Activated T-helper 2 cell treated with anti-CD3 and anti-CD28 coated beads, Interferon-gamma antibody, Interleukin-2, Interleukin-4, amounts not matched to agents 10 μg/mL and 5 μg/mL and 100 μg/mL, durations not matched to agents 14 hours and 24 hours and 36 hours (primary cell): ENCODE measurements at regions not wholly inside any gene's neighbourhood (a gene's known extent, or its start where the extent isn't known, plus 50 kb on each side); places are given as distances from the start of the nearest gene placed in this dataset.
A peak's percentile ranks its signal among the peaks of the same experiment; 100 is the strongest.
"Not testable (repeated sequence)": the region's sequence is repeated elsewhere in the genome, so short reads cannot be mapped to it uniquely, and the experiment has no call there.

Experiments used
- DNase-seq: peaks from one replicate; pipeline ENCODE4 v3.0.0; 2021; ENCODE audit warnings: low spot score
- H3K27ac Mint-ChIP-seq: one replicate; pipeline ENCODE4 v1.8.0; 2021; ENCODE audit warnings: mixed read lengths
- H3K27me3 Mint-ChIP-seq: one replicate; pipeline ENCODE4 v1.8.0; 2021; ENCODE audit warnings: low read depth, mixed read lengths
- H3K36me3 Mint-ChIP-seq: one replicate; pipeline ENCODE4 v1.8.0; 2021; ENCODE audit warnings: low read depth, mixed read lengths
- H3K4me1 Mint-ChIP-seq: one replicate; pipeline ENCODE4 v1.8.0; 2021; ENCODE audit warnings: low read depth, mixed read lengths
- H3K4me3 Mint-ChIP-seq: one replicate; pipeline ENCODE4 v1.8.0; 2021; ENCODE audit warnings: low read depth, mild to moderate bottlenecking, moderate library complexity, mixed read lengths
- H3K9me3 Mint-ChIP-seq: one replicate; pipeline ENCODE4 v1.8.0; 2021; ENCODE audit warnings: mixed read lengths
- intact Hi-C: fragments of 100-400 bp; cut with micrococcal nuclease; formaldehyde crosslinking; loops from one replicate; pipeline ENCODE4 v1.15.1; 2023

DNA sequence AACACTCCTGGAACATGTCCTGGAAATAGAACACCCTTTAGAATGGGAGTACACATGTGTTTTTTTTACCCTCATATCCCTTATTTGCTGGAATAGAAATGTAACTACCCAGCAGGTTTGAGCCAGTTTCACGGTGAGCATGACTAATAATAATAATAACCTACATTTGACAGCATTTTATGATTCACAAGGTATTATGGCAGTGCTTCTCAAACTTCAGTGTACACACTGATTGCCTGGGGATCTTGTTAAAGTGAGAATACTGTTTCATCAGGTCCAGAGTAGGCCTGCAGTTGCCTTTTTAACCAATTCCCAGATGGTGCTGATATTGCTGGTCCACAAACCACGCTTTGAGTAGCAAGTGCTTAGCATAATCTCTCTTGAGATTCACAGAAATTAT is 63.9 kb downstream of the NFKBIZ start:
- no peak overlapping the region for H3K27ac Mint-ChIP-seq
- peaks cover 26% of the 10 kb centered on the region for H3K27me3 Mint-ChIP-seq
- no peak for DNase-seq
- peaks cover 17% of the 10 kb centered on the region for H3K9me3 Mint-ChIP-seq
- intact Hi-C loops = no loop called here
- H3K4me3 Mint-ChIP-seq = no peak overlapping the region
- peaks cover 8% of the 10 kb centered on the region for H3K36me3 Mint-ChIP-seq
- H3K4me1 Mint-ChIP-seq = peaks cover 3% of the 10 kb centered on the region

GRCh38 chr3:101917761-101918160 is 68.4 kb downstream of the NFKBIZ start:
- intact Hi-C loops, H3K27ac Mint-ChIP-seq, DNase-seq, H3K27me3 Mint-ChIP-seq, H3K4me3 Mint-ChIP-seq: not testable (repeated sequence)
- peaks cover 30% of the 10 kb centered on the region for H3K36me3 Mint-ChIP-seq
- peaks cover 50% of the 10 kb centered on the region for H3K9me3 Mint-ChIP-seq
- peaks cover 17% of the 10 kb centered on the region for H3K4me1 Mint-ChIP-seq

DNA sequence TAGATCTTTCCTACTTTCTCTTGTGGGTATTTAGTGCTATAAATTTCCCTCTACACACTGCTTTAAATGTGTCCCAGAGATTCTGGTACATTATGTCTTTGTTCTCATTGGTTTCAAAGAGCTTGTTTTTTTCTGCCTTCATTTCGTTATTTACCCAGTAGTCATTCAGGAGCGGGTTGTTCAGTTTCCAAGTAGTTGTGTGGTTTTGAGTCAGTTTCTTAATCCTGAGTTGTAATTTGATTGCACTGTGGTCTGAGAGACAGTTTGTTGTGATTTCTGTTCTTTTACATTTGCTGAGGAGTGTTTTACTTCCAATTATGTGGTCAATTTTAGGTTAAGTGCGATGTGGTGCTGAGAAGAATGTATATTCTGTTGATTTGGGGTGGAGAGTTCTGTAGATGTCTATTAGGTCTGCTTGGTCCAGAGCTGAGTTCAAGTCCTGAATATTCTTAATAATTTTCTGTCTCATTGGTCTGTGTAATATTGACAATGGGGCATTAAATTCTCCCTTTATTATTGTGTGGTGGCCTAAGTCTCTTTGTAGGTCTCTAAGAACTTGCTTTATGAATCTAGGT is 72.9 kb downstream of the NFKBIZ start:
- not testable (repeated sequence) for H3K27me3 Mint-ChIP-seq, DNase-seq, H3K4me3 Mint-ChIP-seq
- Mint-ChIP-seq H3K36me3 (peaks cover 43% of the 10 kb centered on the region), H3K27ac (peak overlapping the region; percentile 61), H3K9me3 (peaks cover 46% of the 10 kb centered on the region), H3K4me1 (peaks cover 40% of the 10 kb centered on the region)
- intact Hi-C loops = loop anchor here (1.0 to 5.0 kb wide), 5 partner anchors 14 to 170 kb away; no protein-coding TSS in a partner anchor

DNA sequence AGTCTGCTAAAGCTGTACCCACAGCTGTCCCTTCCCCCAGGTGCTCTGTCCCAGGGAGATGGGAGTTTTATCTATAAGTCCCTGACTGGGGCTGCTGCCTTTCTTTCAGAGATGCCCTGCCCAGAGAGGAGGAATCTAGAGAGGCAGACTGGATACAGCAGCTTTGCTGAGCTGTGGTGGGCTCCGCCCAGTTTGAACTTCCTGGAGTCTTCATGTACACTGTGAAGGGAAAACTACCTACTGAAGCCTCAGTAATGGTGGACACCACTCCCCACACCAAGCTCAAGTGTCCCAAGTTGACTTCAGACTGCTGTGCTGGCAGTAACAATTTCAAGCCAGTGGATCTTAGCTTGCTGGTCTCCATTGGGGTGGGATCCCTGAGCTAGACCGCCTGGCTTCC is 75.3 kb downstream of the NFKBIZ start:
- not testable (repeated sequence) for DNase-seq, H3K4me3 Mint-ChIP-seq, H3K27me3 Mint-ChIP-seq, H3K27ac Mint-ChIP-seq
- intact Hi-C loops = loop anchor here (5.0 kb wide), 2 partner anchors 62 to 117 kb away; no protein-coding TSS in a partner anchor
- Mint-ChIP-seq H3K4me1 (peaks cover 39% of the 10 kb centered on the region), H3K36me3 (peaks cover 37% of the 10 kb centered on the region), H3K9me3 (peaks cover 32% of the 10 kb centered on the region)

DNA sequence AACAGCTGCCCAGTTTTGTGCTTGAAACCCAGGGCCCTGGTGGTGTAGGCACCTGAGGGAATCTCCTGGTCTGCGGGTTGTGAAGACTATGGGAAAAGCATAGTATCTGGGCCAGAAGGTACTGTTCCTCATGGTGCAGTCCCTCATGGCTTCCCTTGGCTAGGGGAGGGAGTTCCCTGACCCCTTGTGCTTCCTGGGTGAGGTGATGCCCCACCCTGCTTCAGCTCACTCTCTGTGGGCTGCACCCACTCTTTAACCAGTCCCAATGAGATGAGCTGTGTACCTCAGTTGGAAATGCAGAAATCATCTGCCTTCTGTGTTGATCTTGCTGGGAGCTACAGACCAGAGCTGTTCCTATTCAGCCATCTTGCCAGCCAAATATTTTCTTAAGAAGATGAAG is 75.8 kb downstream of the NFKBIZ start:
- intact Hi-C loops = not testable (repeated sequence)

GRCh38 chr3:101925564-101925963 is 76.2 kb downstream of the NFKBIZ start:
- peaks cover 3% of the 10 kb centered on the region for H3K27me3 Mint-ChIP-seq

More for the DNA sequence above, 75.8 kb downstream of the NFKBIZ start:
- H3K9me3 Mint-ChIP-seq = peaks cover 27% of the 10 kb centered on the region
- peaks cover 34% of the 10 kb centered on the region for H3K36me3 Mint-ChIP-seq
- peaks cover 39% of the 10 kb centered on the region for H3K4me1 Mint-ChIP-seq
- H3K27ac Mint-ChIP-seq = peak overlapping the region; percentile 51
- not testable (repeated sequence) for H3K4me3 Mint-ChIP-seq, DNase-seq, H3K27me3 Mint-ChIP-seq

GRCh38 chr3:101926594-101927105 is 77.3 kb downstream of the NFKBIZ start:
- Mint-ChIP-seq H3K4me1 (peaks cover 36% of the 10 kb centered on the region), H3K9me3 (peaks cover 12% of the 10 kb centered on the region), H3K36me3 (peaks cover 23% of the 10 kb centered on the region), H3K4me3 (no peak overlapping the region), H3K27me3 (peaks cover 3% of the 10 kb centered on the region), H3K27ac (no peak overlapping the region)
- no peak for DNase-seq
- intact Hi-C loops = no loop called here

More at GRCh38 chr3:101925564-101925963, 76.2 kb downstream of the NFKBIZ start:
- no peak overlapping the region for H3K4me3 Mint-ChIP-seq
- peaks cover 39% of the 10 kb centered on the region for H3K4me1 Mint-ChIP-seq
- H3K9me3 Mint-ChIP-seq = peaks cover 22% of the 10 kb centered on the region
- DNase-seq = no peak
- H3K36me3 Mint-ChIP-seq = peaks cover 30% of the 10 kb centered on the region
- intact Hi-C loops = no loop called here
- peak overlapping the region; percentile 51 for H3K27ac Mint-ChIP-seq

DNA sequence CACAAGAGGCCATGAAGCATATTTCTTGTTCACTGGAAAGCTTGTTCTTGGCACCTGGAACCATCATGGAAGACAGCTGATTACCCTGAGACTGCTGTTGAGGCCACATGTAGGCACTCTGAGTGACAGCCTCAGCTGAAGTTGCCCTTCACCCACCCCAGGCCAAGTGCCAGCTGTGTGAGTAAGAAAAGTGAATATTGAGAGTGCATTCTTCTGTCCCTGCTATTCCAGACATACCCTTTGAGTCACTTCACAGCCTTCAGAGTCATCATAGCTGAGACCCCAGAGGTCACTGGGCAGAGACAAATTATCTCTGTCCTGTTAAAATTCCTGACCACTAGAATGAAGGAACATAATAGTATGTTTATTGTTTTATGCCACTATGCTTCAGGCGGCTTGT is 79.6 kb downstream of the NFKBIZ start:
- intact Hi-C loops = no loop called here
- Mint-ChIP-seq H3K27me3 (peaks cover 11% of the 10 kb centered on the region), H3K4me1 (peaks cover 24% of the 10 kb centered on the region), H3K27ac (no peak overlapping the region), H3K4me3 (no peak overlapping the region), H3K36me3 (peaks cover 5% of the 10 kb centered on the region), H3K9me3 (no peaks in the 10 kb centered on the region)
- no peak for DNase-seq

- DNase-seq = no peak
- intact Hi-C loops = no loop called here
- no peaks in the 10 kb centered on the region for H3K36me3 Mint-ChIP-seq
- H3K27me3 Mint-ChIP-seq = peaks cover 16% of the 10 kb centered on the region
- no peak overlapping the region for H3K4me3 Mint-ChIP-seq
- H3K4me1 Mint-ChIP-seq = peaks cover 23% of the 10 kb centered on the region
- no peaks in the 10 kb centered on the region for H3K9me3 Mint-ChIP-seq
- no peak overlapping the region for H3K27ac Mint-ChIP-seq
These were observed 81.8 kb downstream of the NFKBIZ start for GRCh38 chr3:101931081-101931480.

DNA sequence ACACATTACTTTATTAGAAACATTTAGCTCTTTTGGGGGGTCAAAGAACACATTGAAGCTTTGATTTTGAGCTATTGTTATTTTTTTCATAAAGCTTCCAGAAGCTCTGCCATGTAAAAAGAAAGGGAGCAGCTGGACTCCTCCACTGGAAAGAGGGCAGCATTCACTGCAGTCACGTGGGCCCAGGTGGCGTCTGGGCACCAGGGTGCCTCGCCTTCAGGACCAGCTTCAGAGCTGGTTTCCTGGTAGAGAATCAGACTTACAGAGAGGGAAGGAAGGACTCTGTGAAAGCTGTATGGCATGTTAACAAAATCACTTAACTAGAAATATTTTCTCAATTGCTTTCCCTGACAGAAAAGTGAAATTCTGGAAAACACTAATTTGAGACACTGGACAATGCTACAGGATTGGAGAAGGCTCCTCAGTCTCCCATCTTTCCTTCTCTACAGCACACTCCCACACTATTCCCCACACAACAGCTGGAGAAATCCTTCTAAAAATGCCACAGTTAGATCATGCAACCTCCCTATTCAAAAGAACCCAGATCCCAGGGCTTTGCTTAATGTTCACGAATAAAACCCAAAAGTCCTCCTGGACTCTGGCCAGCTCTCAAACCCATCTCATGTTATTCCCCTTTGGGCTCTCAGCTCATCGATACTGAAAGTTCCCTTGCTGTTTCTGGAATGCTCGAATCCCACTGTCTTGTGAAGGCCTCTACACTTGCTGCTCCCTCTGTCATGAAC is 83.2 kb downstream of the NFKBIZ start:
- Mint-ChIP-seq H3K9me3 (no peaks in the 10 kb centered on the region), H3K4me1 (peaks cover 31% of the 10 kb centered on the region), H3K4me3 (no peak overlapping the region), H3K27ac (no peak overlapping the region), H3K36me3 (no peaks in the 10 kb centered on the region), H3K27me3 (peaks cover 16% of the 10 kb centered on the region)
- DNase-seq = no peak
- intact Hi-C loops = no loop called here

- peak overlapping the region; percentile 71 for H3K27ac Mint-ChIP-seq
- H3K27me3 Mint-ChIP-seq = peaks cover 16% of the 10 kb centered on the region
- peaks cover 33% of the 10 kb centered on the region for H3K4me1 Mint-ChIP-seq
- H3K36me3 Mint-ChIP-seq = no peaks in the 10 kb centered on the region
- no peaks in the 10 kb centered on the region for H3K9me3 Mint-ChIP-seq
- peak overlapping the region; percentile 46 for H3K4me3 Mint-ChIP-seq
- intact Hi-C loops = loop anchor here (1.0 to 5.0 kb wide), 8 partner anchors 10 to 291 kb away; no protein-coding TSS in a partner anchor
- DNase-seq = peak; percentile 18
These were observed 87.4 kb downstream of the NFKBIZ start for GRCh38 chr3:101936419-101937356.

DNA sequence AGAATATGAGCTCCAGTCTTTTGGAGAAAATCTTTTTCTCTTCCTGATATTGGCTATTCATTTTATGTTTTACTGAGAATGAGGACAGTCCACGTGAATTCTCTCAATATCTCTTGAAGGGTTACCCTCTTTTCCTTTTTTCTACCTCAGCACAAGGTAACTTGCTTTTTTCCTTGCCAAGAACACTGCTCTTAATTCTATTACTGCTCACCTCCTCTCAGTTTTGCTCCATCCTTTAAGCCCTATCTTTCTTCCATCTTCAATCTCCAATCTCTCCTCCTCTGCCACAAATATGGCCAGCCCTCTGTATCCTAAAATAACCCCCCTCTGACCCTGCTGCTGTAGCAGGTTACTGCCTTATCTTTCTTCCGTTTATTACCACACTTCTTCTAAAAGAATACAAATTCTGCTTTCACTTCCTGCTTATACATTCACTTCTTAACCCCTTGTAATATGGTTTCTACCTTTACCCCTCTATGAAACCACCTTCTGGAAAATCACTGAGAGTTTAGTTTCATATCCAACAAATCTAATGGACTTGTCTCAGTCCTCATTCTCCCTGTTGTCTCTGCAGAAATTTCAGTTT is 89.0 kb downstream of the NFKBIZ start:
- Mint-ChIP-seq H3K27ac (no peak overlapping the region), H3K4me3 (no peak overlapping the region), H3K27me3 (peaks cover 5% of the 10 kb centered on the region), H3K9me3 (no peaks in the 10 kb centered on the region), H3K4me1 (peaks cover 38% of the 10 kb centered on the region), H3K36me3 (no peaks in the 10 kb centered on the region)
- intact Hi-C loops = loop anchor here (1.0 to 5.0 kb wide), 7 partner anchors 12 to 289 kb away; no protein-coding TSS in a partner anchor
- DNase-seq = no peak
